Activated CD8-positive, alpha-beta T cell treated with anti-CD3 and anti-CD28 coated beads for 36 hours (primary cell): ENCODE measurements at regions not wholly inside any gene's neighbourhood (a gene's known extent, or its start where the extent isn't known, plus 50 kb on each side); places are given as distances from the start of the nearest gene placed in this dataset.

ENCODE experiments used
- ATAC-seq: fragments of 200-7000 bp; cut with Tn5 transposase; one replicate; pipeline ENCODE4 v1.10.0; 2021; ENCODE audit warnings: mild to moderate bottlenecking, moderate library complexity
- CTCF ChIA-PET: fragments of 350-600 bp; sonication (Branson Sonifier 250); formaldehyde crosslinking; loops from one replicate; lab custom pipeline; 2021; ENCODE audit warnings: antibody characterized with exemption; lab: Charles Lee
- POLR2A ChIA-PET: fragments of 350-600 bp; sonication (Branson Sonifier 250); formaldehyde crosslinking; loops from one replicate; lab custom pipeline; 2021; ENCODE audit warnings: antibody characterized with exemption; lab: Charles Lee
- DNase-seq: peaks from one replicate; pipeline ENCODE4 v3.0.0-alpha.2; 2020
- H3K27ac Mint-ChIP-seq: one replicate; pipeline ENCODE4 v1.8.0; 2021; ENCODE audit warnings: mild to moderate bottlenecking, mixed read lengths
- H3K27me3 Mint-ChIP-seq: one replicate; pipeline ENCODE4 v1.8.0; 2021; ENCODE audit warnings: mixed read lengths
- H3K36me3 Mint-ChIP-seq: one replicate; pipeline ENCODE4 v1.8.0; 2021; ENCODE audit warnings: low read depth, mixed read lengths
- H3K4me1 Mint-ChIP-seq: one replicate; pipeline ENCODE4 v1.8.0; 2021; ENCODE audit warnings: low read depth, mixed read lengths
- H3K4me3 Mint-ChIP-seq: one replicate; pipeline ENCODE4 v1.8.0; 2021; ENCODE audit warnings: mild to moderate bottlenecking, moderate library complexity, mixed read lengths
- H3K9me3 Mint-ChIP-seq: one replicate; pipeline ENCODE4 v1.8.0; 2021; ENCODE audit warnings: mixed read lengths
- CTCF ChIP-seq: fragments of 200-600 bp; IDR thresholded peaks from one replicate; pipeline ENCODE4 v1.8.0; 2022; ENCODE audit warnings: antibody characterized with exemption, mild to moderate bottlenecking
- intact Hi-C: fragments of 100-400 bp; cut with micrococcal nuclease; formaldehyde crosslinking; loops from one replicate; pipeline ENCODE4 v1.10.0; 2022

GRCh38 chr13:21901811-21902708 lies 231.2 kb downstream of the FGF9 start:
- intact Hi-C loops, result no loop called here
- ATAC-seq (no peak), DNase-seq (no peak)
- H3K27me3 Mint-ChIP-seq, result no peaks in the 10 kb centered on the region
- POLR2A ChIA-PET, result no interaction called here
- TF ChIP-seq CTCF, result no peak
- no peak overlapping the region for H3K27ac Mint-ChIP-seq
- no peak overlapping the region for H3K4me3 Mint-ChIP-seq
- no peaks in the 10 kb centered on the region for H3K36me3 Mint-ChIP-seq
- CTCF ChIA-PET, result no interaction called here
- H3K9me3 Mint-ChIP-seq, result no peaks in the 10 kb centered on the region
- H3K4me1 Mint-ChIP-seq, result no peaks in the 10 kb centered on the region

DNA sequence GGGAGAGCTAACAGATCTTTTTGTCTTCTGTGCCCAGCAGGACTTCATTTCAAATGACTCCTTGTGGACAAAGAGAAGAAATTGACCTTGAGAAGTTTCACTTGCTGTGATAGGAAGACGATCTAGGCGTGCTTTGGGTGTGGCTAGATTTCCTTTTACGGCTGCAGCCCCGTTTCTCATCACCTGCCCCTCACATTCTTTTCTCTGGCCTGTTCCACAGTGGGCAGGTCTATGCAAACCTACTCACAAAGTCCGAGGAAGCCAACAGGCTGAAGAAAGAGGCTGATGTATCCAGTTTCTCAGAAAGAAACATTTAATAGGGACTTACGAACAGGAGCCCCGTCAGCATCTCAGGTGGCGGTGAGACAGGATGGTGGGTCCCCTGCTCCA lies 231.8 kb downstream of the FGF9 start:
- ChIA-PET CTCF (no interaction called here), POLR2A (no interaction called here)
- intact Hi-C loops, result no loop called here
- H3K4me1 Mint-ChIP-seq, result no peaks in the 10 kb centered on the region
- TF ChIP-seq CTCF, result no peak
- DNase-seq (no peak), ATAC-seq (no peak)
- no peaks in the 10 kb centered on the region for H3K9me3 Mint-ChIP-seq
- H3K27ac Mint-ChIP-seq, result no peak overlapping the region
- no peaks in the 10 kb centered on the region for H3K27me3 Mint-ChIP-seq
- H3K36me3 Mint-ChIP-seq, result no peaks in the 10 kb centered on the region
- no peak overlapping the region for H3K4me3 Mint-ChIP-seq

DNA sequence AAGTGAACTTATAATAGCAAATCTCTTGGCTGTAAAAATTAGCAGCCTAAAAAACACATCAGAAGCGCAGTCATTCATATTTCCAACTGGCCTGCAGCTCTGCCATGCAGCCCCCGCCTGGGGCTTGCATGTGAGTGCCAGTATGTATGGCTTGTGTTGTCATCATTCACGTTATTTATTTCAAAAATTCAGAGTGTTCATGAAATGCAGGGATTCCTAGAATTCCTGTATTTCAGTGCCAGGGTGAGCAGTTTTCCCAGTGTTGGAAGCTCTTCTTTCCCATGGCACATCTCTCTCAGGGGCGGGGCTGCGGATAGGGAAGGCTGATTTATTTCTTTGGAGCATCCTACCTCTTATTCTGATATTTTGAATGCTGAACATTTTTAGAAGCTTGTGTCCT lies 234.6 kb downstream of the FGF9 start:
- intact Hi-C loops, result no loop called here

DNA sequence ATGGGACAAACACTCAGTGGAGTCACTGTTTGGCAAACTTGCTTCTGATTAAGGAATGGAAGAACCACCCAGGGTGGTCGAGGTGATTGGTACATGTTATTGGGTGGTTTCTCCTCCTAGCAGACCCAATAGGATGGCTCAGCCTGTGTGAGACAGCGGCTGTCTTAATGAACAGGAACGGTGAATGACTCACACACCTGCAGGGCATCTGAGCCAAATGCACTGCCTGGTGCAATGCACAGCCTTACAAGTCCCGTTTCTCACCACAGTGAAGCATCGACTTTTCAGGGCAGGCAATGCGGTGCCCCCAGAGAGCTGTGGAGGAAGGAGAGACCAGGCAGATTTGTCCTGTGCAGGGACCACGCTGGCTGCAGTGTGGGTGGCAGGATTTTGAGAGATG lies 238.5 kb downstream of the FGF9 start:
- Mint-ChIP-seq H3K36me3 (no peaks in the 10 kb centered on the region), H3K9me3 (no peaks in the 10 kb centered on the region), H3K4me1 (no peaks in the 10 kb centered on the region), H3K27me3 (no peaks in the 10 kb centered on the region), H3K4me3 (no peak overlapping the region), H3K27ac (no peak overlapping the region)
- no peak for TF ChIP-seq CTCF
- ChIA-PET CTCF (no interaction called here), POLR2A (no interaction called here)
- no peak for DNase-seq
- no peak for ATAC-seq
- intact Hi-C loops, result no loop called here

More for the DNA sequence above, 234.6 kb downstream of the FGF9 start:
- no peaks in the 10 kb centered on the region for H3K27me3 Mint-ChIP-seq
- ChIA-PET POLR2A (no interaction called here), CTCF (no interaction called here)
- no peaks in the 10 kb centered on the region for H3K9me3 Mint-ChIP-seq
- no peaks in the 10 kb centered on the region for H3K36me3 Mint-ChIP-seq
- TF ChIP-seq CTCF, result no peak
- H3K4me1 Mint-ChIP-seq, result no peaks in the 10 kb centered on the region
- H3K4me3 Mint-ChIP-seq, result no peak overlapping the region
- ATAC-seq (no peak), DNase-seq (no peak)
- no peak overlapping the region for H3K27ac Mint-ChIP-seq

DNA sequence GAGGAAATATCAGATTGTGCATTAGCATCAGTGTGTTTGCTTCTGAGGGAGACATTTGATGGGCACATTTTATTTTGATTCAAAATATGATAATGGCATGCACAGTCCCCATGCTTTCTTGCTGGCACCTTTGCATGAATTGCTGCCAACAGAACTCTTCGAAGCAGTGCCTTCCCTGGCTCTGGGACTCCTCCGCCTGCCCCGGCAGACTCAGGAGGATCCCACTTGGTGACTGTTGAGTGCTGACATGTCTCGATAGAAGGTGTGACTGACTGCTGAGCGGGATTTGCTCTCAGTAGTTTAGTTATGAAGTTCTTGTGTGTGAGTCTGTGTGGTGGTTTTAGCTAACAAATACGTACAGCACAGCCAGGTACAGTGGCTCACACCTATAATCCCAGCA lies 239.7 kb downstream of the FGF9 start:
- H3K27ac Mint-ChIP-seq, result no peak overlapping the region
- no peaks in the 10 kb centered on the region for H3K36me3 Mint-ChIP-seq
- CTCF ChIA-PET, result no interaction called here
- ATAC-seq (no peak), DNase-seq (no peak)
- intact Hi-C loops, result no loop called here
- no peak for TF ChIP-seq CTCF
- no peaks in the 10 kb centered on the region for H3K9me3 Mint-ChIP-seq
- H3K27me3 Mint-ChIP-seq, result no peaks in the 10 kb centered on the region
- H3K4me3 Mint-ChIP-seq, result no peak overlapping the region
- POLR2A ChIA-PET, result no interaction called here
- H3K4me1 Mint-ChIP-seq, result no peaks in the 10 kb centered on the region
